Limb (tissue), 2 donors: ENCODE measurements at regions not wholly inside any gene's neighbourhood (a gene's known extent, or its start where the extent isn't known, plus 50 kb on each side); places are given as distances from the start of the nearest gene placed in this dataset.

Source experiments
- DNase-seq, 2 donors: peaks; one replicate each; pipeline ENCODE4 v3.0.0-alpha.2; 2016; ENCODE audit errors: extremely low spot score in 2 of 2

- DNase-seq: no peak
These were observed 505.4 kb upstream of the CD180 start for GRCh38 chr5:67702008-67702407.

DNA sequence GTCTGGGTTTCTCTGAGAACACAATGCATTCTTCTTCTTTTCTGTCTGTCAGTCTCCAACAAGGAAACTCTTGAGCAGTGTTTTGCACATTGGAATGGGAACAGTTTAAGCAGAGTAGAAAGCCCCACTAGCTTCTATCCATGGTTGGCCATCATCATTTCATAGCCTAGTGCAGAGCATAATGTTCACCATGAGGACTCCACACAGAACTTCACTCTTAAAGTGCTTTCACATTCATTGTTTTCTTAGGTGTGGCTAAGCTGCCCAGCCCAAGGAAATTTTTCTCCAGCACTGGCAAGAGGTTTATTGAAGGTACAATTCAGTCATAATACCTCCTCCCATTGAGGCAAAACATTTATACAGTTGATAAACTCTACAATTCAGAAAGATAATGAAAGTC, 503.0 kb upstream of the CD180 start:
- DNase-seq: no peak

GRCh38 chr5:67696446-67696845, 499.8 kb upstream of the CD180 start:
- no peak for DNase-seq

DNA sequence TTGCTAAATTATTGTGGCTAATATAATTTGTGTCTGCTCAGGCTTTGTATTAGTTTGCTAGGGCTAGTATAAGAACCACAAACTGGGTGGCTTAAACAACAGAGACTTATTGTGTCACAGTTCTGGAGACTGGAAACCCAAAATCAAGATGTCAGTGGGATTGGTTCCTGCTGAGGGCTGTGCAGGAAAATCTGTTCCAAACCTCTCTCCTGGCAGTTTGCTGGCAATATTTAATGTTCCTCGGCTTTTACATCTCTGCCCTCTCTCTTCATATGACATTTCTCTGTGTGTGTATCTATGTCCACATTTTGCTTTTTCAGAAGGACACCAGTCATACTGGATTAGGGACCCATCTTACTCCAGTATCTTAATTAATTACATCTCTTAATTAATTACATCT, 498.8 kb upstream of the CD180 start:
- DNase-seq: no peak

GRCh38 chr5:67694810-67695191, 498.2 kb upstream of the CD180 start:
- DNase-seq: no peak

DNA sequence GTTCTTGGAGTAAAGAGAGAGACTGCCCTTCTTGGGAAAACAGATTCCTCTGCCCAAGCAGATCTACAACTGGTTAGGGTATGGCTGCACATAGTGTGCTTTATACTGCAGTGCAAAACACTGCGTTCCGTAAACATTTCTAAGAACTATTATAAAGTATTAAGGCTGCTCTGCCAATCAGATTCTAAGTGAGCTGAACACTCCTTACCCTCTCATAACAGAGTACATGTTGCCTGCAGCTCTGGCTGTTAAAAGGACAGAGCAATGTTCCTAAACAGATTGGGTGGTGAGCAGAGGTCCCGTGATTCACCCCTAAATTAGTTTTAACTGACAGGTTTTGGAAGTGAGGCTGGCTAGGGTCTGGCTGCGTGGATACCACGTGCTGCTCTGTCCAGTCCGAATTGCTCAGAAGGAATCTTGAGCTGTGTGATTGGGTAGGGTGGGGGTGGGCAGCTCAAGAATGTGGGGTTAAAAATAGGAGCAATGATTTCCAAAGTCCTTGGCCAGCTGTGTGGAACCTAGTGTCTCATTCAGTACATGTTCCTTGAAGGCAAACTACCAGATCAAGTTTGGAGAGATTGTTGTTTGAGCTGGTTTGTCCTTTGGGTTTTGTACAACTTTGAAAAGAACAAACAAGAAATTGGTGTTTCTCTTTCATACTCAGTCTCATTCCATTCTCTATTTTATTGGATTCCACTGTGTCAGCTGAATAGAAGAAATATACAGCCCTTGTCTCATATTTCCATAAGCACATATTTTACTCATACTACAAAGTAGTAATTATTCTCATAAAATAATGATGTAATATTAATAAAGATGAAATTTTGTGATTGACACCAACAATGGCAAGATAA, 497.6 kb upstream of the CD180 start:
- peak; percentile 32 to 40 for DNase-seq

DNA sequence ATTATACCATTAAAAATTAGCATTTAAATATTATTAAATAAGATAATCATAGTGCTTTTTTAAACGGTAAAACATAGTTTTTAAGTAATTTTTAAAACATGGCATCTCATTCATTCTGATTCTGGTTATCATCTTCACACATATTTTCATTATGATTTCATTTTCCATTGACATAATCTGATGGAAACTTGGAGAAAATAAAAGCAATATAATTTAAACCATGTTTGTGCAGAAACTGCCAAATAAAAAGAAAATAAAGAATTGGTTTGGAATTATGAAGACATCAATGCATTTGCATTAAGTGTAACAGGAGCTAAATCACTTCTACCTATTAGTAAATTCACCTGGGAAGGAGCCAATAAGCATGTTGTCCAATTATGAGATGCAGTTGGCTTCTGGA, 490.1 kb upstream of the CD180 start:
- no peak for DNase-seq

DNA sequence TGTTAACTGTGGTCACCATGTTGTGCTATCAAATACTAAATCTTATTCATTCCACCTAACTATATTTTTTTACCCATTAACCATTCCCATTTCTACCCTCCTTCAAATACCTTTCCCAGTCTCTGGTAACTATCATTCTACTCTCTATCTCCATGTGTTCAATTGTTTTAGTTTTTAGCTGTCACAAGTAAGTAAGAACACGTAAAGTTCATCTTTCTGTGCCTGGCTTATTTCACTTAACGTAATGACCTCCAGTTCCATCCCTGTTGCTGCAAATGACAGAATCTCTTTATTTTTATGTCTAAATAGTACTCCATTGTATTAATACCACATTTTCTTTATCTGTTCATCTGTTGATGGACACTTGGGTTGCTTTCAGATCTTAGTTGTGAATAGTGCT, 485.1 kb upstream of the CD180 start:
- no peak for DNase-seq

DNA sequence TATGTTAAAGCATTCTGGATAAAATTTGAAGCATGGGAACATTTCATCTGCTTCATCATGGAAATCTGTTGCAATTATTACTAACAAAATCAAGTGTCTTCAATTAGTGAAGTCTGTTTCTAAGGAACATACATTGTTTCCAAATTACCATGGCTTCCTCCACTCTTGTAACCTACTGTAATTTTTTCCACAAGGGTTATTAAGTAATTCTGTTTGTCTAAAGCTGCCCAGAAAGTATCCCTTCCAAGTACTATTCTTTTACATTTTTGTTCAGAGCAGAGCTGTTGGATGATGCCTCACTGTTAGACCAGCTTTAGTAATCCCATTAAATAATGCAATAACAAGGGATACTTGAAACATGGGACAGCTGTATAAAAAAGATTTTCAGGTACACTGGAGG, 483.5 kb upstream of the CD180 start:
- peak in 1 of 2 donors; percentile 63 for DNase-seq

DNA sequence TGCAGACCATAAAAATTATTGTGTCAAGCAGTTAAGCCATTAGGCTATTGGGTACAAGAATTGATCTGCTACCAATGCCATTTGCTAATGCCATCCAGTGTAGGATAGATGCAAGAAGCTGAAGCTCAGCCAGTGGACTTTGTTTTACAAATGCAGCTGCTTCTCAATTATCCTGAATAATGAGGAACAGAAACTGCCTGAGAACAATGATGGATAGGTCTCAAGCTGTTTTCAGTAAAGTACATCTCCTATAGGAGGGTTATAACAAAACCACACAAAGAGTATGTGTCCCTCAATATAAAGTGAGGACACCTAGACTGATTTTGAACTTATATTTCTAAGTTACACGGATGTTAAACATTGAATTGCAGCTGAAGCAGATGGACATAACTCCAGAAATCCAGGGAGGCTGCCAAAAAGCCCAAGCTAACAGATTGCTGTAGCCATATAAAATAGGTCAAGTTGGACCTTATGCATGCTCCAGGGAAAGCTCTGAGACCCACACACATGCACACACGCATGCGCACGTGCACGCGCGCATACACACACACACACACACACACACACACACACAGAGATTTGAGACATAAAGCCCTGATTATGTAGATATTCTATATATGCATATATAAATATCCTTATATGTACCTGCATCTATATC, 482.7 kb upstream of the CD180 start:
- DNase-seq: no peak

DNA sequence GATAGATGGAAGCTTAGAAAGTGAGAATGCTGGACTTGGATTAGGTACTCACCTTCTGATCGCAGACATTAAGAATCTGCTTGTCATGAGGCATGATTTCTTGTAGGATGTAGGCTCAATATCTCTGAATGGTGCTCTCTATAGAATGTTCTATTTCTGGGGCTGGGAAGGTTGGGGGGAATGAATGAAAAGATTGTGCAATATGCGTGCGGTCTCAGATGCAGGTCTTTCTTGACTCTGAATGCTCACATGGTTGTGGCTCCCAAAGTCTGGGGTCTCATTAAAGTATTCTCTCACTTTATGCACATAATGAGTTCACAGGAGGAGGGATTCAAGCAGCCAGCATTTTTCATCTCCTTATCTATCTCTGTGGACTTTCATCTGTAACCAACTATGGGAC, 482.0 kb upstream of the CD180 start:
- DNase-seq: no peak

- peak in 1 of 2 donors; percentile 30 for DNase-seq
These were observed 480.9 kb upstream of the CD180 start for GRCh38 chr5:67677422-67677970.

- no peak for DNase-seq
These were observed 480.3 kb upstream of the CD180 start for GRCh38 chr5:67676863-67677262.

DNA sequence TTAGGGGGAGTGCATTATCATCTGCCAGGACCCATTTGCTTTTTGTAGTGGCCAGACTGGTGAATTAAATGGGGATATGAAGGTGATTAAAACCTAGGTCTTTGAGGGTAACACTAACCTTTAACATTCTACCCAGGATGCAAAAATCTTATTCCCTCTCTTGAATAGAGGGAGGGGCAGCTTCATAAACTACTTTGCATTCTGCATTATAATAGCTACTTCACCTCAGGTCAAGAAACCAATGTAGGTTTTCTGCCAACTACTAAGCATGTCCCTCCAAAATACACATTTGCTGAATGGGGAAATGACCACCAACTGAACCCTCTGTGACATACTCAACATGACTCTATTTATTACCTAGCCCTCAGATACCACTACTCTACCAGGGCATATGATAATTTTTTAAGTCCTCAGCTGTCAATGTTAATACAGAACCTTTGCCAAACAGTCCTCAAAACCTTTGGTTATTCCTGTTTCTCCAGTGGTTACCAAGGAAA, 477.6 kb upstream of the CD180 start:
- DNase-seq: no peak

- DNase-seq: no peak
These were observed 477.0 kb upstream of the CD180 start for GRCh38 chr5:67673618-67674017.

GRCh38 chr5:67673180-67673579, 476.6 kb upstream of the CD180 start:
- no peak for DNase-seq

DNA sequence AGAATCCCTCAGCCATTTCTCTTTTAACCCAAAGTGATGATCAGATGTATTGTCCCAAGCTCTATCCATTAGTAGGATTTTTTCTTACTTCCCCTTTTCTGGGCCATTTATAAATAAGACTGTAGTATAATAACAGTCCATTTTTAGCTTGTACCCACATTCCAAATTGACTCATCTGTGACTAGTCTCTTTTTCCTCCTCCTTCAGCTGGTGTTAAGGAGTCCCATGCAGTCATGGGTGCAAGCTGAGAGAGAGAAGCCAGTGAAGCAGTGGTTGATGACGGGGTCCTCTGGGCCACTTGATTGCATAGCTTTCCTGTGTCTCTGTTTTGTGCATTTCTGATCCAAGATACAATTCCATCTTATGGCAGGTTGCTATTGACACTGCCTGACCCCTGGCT, 476.0 kb upstream of the CD180 start:
- DNase-seq: no peak

DNA sequence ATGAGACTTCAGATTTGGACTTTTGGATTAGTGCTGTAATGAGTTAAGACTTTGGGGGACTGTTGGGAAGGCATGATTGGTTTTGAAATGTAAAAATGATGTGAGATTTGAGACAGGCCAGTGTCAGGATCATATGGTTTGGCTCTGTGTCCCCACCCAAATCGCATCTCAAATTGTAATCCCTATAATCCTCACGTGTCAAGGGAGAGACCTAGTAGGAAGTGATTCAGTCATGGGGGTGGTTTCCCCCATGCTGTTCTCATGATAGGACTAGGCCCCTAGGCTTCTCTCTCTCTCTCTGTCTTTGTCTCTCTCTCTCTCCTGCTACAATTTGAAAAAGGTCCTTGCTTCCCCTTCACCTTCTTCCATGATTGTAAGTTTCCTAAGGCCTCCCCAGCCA, 473.3 kb upstream of the CD180 start:
- no peak for DNase-seq

DNA sequence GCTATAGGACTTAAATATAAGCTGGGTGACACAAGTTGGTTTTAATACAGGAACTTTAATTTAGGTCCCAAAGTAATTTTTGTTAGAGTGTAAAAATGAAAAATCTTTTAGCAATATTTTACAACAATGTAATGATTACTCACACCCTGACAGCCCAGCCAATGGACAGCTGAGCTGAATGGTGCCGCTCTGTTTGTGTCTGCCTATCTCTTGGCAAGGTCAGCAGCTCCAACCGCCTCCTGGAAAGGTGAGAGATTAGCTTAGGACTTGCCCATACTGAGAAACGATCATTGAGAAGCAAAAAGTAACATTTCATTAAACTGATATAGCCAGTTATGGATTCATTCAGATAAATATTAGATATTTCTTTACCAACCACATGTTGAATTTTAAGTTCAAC, 463.6 kb upstream of the CD180 start:
- no peak for DNase-seq

DNA sequence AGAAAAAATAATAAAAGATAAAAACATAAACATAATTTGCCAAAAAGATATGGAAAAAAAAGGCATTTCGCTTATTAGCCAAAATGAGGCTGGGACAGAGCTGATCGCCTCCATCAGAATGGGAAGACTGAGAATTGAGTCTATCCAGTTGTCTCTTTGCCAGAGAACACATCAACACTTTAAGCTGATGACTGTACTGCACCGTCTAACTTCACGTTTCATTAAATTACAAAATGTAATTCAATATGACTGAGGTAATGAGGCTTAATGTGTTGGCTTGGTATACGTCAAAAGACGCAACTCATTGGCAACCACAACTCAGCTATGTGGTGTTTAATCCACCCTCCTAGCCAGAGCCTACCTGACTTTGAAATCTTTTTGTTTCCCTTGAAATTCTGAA, 462.7 kb upstream of the CD180 start:
- no peak for DNase-seq

DNA sequence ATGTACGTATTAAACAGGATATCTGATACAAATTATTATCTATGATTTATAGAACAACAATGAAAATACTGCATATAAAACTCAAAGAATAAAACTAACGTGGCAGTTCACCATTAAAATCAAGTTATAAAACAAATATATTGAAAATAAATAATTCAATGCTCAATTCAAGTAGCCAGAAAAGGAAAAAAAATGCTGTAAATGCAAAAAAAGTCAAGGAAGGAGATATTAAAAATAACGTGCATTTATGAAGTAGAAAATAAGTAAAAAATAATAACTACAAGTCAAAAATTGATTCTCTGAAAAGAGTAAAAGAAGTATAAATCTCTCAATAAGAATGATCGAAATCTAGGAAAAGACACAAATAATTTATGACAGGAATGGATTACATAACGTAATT, 460.5 kb upstream of the CD180 start:
- no peak for DNase-seq

GRCh38 chr5:67652201-67652600, 455.6 kb upstream of the CD180 start:
- DNase-seq: peak in 1 of 2 donors; percentile 32

GRCh38 chr5:67651180-67651579, 454.6 kb upstream of the CD180 start:
- DNase-seq: peak in 1 of 2 donors; percentile 50
